NCI-H146 treated with DMSO at 0.1 percent for 48 hours (cell line): ENCODE measurements at regions not wholly inside any gene's neighbourhood (a gene's known extent, or its start where the extent isn't known, plus 50 kb on each side); places are given as distances from the start of the nearest gene placed in this dataset.

Experiments used
- DNase-seq: peaks from one replicate; lab custom pipeline; 2025; ENCODE audit not compliant: unreplicated experiment; lab: John Stamatoyannopoulos, UW

- no peak for DNase-seq
Measured at GRCh38 chr4:173717581-173717980, 187.6 kb upstream of the HAND2 start.

- DNase-seq: no peak
Measured at GRCh38 chr4:173714456-173714855, 184.4 kb upstream of the HAND2 start.

- DNase-seq: no peak
Measured at GRCh38 chr4:173713026-173713425, 183.0 kb upstream of the HAND2 start.

GRCh38 chr4:173707658-173708419 lies 177.8 kb upstream of the HAND2 start:
- DNase-seq: no peak

GRCh38 chr4:173704201-173704600 lies 174.2 kb upstream of the HAND2 start:
- no peak for DNase-seq

GRCh38 chr4:173703021-173703420 lies 173.0 kb upstream of the HAND2 start:
- DNase-seq: no peak

GRCh38 chr4:173700650-173701049 lies 170.6 kb upstream of the HAND2 start:
- no peak for DNase-seq

GRCh38 chr4:173699841-173700475 lies 169.9 kb upstream of the HAND2 start:
- DNase-seq: no peak

GRCh38 chr4:173698557-173699262 lies 168.7 kb upstream of the HAND2 start:
- DNase-seq: no peak

- no peak for DNase-seq
Measured at GRCh38 chr4:173697840-173698239, 167.8 kb upstream of the HAND2 start.

GRCh38 chr4:173696551-173696950 lies 166.5 kb upstream of the HAND2 start:
- DNase-seq: no peak

- no peak for DNase-seq
Measured at GRCh38 chr4:173696011-173696410, 166.0 kb upstream of the HAND2 start.

- no peak for DNase-seq
Measured at GRCh38 chr4:173685831-173686210, 155.8 kb upstream of the HAND2 start.

- no peak for DNase-seq
Measured at GRCh38 chr4:173685165-173685830, 155.3 kb upstream of the HAND2 start.

GRCh38 chr4:173684223-173684622 lies 154.2 kb upstream of the HAND2 start:
- DNase-seq: no peak

- no peak for DNase-seq
Measured at GRCh38 chr4:173682609-173683008, 152.6 kb upstream of the HAND2 start.

- DNase-seq: no peak
Measured at GRCh38 chr4:173680278-173680677, 150.2 kb upstream of the HAND2 start.

GRCh38 chr4:173675446-173675845 lies 145.4 kb upstream of the HAND2 start:
- no peak for DNase-seq

GRCh38 chr4:173669460-173670179 lies 139.6 kb upstream of the HAND2 start:
- DNase-seq: no peak

GRCh38 chr4:173661001-173661400 lies 131.0 kb upstream of the HAND2 start:
- DNase-seq: no peak

GRCh38 chr4:173656898-173657297 lies 126.9 kb upstream of the HAND2 start:
- DNase-seq: no peak
